WI38 (cell line): ENCODE measurements at regions not wholly inside any gene's neighbourhood (a gene's known extent, or its start where the extent isn't known, plus 50 kb on each side); places are given as distances from the start of the nearest gene placed in this dataset.

ENCODE experiments used
- H3K4me3 ChIP-seq: 2 replicates; pipeline ENCODE4 v1.5.1; 2011; ENCODE audit warnings: low read depth, mild to moderate bottlenecking, control low read depth, low read length
- TF ChIP-seq, protein P1 (sequence below): IDR thresholded peaks from 2 replicates; pipeline ENCODE4 v1.5.1; 2012; ENCODE audit warnings: low read depth, mild to moderate bottlenecking, control low read depth, low read length

GRCh38 chr7:93750986-93751385 lies 139.6 kb downstream of the TFPI2 start:
- no peak overlapping the region for H3K4me3 ChIP-seq
- TF ChIP-seq, protein P1, sequence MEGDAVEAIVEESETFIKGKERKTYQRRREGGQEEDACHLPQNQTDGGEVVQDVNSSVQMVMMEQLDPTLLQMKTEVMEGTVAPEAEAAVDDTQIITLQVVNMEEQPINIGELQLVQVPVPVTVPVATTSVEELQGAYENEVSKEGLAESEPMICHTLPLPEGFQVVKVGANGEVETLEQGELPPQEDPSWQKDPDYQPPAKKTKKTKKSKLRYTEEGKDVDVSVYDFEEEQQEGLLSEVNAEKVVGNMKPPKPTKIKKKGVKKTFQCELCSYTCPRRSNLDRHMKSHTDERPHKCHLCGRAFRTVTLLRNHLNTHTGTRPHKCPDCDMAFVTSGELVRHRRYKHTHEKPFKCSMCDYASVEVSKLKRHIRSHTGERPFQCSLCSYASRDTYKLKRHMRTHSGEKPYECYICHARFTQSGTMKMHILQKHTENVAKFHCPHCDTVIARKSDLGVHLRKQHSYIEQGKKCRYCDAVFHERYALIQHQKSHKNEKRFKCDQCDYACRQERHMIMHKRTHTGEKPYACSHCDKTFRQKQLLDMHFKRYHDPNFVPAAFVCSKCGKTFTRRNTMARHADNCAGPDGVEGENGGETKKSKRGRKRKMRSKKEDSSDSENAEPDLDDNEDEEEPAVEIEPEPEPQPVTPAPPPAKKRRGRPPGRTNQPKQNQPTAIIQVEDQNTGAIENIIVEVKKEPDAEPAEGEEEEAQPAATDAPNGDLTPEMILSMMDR = no peak

DNA sequence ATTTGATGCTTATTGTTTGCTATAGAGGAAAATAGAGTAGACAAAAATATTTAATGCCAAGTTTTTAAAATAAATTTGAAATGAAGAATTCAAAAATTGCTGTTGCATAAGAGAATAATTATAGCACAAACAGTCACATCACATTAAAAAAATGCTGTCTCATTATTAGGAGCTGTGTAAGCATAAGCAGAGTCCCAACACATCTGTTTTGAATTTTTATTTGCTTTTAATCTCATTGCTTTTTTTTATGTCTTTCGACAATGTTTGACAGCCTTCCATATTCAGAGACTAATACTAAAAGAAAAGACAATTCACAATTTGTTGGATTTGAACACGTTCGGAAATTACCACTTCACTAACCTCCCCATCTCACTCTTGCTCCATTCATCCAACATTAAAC lies 143.5 kb downstream of the TFPI2 start:
- TF ChIP-seq, protein P1 = no peak
- no peak overlapping the region for H3K4me3 ChIP-seq

GRCh38 chr7:93739424-93739823 lies 151.1 kb downstream of the TFPI2 start:
- no peak overlapping the region for H3K4me3 ChIP-seq
- TF ChIP-seq, protein P1 = no peak

GRCh38 chr7:93737953-93738352 lies 152.6 kb downstream of the TFPI2 start:
- H3K4me3 ChIP-seq = no peak overlapping the region
- TF ChIP-seq, protein P1 = no peak

DNA sequence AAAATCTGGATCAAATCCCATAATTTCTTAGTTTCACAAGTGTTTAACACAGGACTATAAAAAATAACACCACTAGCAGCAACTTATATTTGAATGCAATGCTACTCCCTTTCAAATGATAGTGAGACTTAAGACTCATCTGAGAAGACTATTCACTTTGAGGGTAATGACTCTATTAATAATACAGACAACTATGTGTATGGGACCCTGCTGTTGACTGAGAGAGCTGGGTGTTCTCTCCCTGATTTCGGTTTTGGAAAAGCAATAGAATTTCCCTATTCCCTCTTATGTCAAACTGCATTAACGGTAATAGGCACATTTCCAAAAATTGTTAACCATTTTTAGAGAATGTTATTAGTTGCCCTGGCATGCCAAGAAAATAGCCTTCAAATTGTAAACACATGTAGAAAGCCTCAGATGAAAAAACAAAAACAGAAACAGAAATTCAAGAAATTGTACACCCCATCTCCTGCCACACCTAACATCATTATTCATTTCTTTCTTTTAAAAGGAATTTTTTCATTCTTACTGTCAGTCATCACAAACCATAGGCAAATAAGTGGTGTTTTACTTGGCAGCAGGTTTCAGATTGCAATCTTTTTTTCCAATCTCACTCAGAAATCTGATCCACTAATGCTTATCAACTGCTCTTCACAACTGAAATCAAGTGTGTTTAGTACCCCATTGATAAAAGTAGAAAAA lies 153.7 kb downstream of the TFPI2 start:
- TF ChIP-seq, protein P1 = no peak
- no peak overlapping the region for H3K4me3 ChIP-seq

GRCh38 chr7:93728292-93728691 lies 153.8 kb upstream of the CALCR start:
- TF ChIP-seq, protein P1 = no peak
- H3K4me3 ChIP-seq = no peak overlapping the region

GRCh38 chr7:93725954-93726353 lies 151.4 kb upstream of the CALCR start:
- no peak overlapping the region for H3K4me3 ChIP-seq
- TF ChIP-seq, protein P1 = no peak
